ENCODE measurements at regions not wholly inside any gene's neighbourhood (a gene's known extent, or its start where the extent isn't known, plus 50 kb on each side); places are given as distances from the start of the nearest gene placed in this dataset.

DNA sequence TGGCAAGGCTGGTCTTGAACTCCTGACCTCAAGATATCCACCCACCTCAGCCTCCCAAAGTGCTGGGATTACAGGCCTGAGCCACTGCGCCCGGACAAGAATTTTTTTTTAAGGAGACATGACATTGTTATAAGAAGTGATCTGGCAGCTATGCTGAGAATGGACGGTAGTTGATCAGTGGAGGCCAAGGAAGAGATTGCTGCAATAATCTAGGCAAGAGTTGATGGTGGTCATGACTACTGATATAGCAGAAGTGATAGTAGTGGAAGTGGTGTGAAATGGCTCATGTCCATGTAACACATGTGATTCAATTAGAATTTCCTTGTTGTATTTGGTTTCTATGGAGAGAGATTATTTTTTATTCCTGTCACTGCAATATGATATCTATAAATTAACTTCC is 125.3 kb upstream of the CCN2 start:
- H3K27me3 ChIP-seq, result no peaks in the 10 kb centered on the region
- no peaks in the 10 kb centered on the region for H3K4me1 ChIP-seq
- TF ChIP-seq CTCF (IDR thresholded peaks at IDR 0.05) (no peak), POLR2AphosphoS5 (IDR thresholded peaks at IDR 0.05) (no peak), POLR2A (IDR thresholded peaks at IDR 0.05) (no peak)
- no peak for DNase-seq (ENCODE audit: low spot score in 2 of 2)
- H3K36me3 ChIP-seq, result no peaks in the 10 kb centered on the region
- intact Hi-C loops (cut with DNase I; ENCODE audit: low total_unique reads), result no loop called here
- no peak overlapping the region for H3K4me3 ChIP-seq
- H3K27ac ChIP-seq, result no peak overlapping the region
- no peaks in the 10 kb centered on the region for H3K9me3 ChIP-seq

DNA sequence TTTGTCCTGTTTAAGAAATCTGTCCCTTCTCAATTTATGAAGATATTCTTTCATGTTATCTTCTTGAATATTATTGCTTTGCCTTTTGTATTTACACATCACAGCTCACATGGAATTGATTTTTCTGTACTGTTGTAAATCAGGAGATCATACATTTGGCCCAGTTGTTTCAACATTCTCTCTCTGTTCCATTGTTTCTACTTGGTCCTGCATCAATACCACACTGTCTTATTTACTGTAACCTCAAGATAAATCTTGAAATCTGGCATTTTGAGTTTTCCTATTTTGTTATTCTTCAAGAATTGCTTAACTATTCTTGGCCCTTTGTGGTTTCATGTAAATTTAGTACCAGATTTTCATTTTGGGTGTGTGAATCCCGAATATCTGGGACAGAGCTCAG is 121.7 kb upstream of the CCN2 start:
- Histone ChIP-seq H3K4me3 (no peak overlapping the region), H3K27ac (peak overlapping the region in 1 of 2 donors; percentile 8), H3K36me3 (no peaks in the 10 kb centered on the region), H3K27me3 (no peaks in the 10 kb centered on the region), H3K9me3 (no peaks in the 10 kb centered on the region), H3K4me1 (no peaks in the 10 kb centered on the region)
- DNase-seq (ENCODE audit: low spot score in 2 of 2), result no peak
- intact Hi-C loops (cut with DNase I; ENCODE audit: low total_unique reads), result no loop called here
- no peak for TF ChIP-seq POLR2A (IDR thresholded peaks at IDR 0.05)
- no peak for TF ChIP-seq CTCF (IDR thresholded peaks at IDR 0.05)
- no peak for TF ChIP-seq POLR2AphosphoS5 (IDR thresholded peaks at IDR 0.05)

DNA sequence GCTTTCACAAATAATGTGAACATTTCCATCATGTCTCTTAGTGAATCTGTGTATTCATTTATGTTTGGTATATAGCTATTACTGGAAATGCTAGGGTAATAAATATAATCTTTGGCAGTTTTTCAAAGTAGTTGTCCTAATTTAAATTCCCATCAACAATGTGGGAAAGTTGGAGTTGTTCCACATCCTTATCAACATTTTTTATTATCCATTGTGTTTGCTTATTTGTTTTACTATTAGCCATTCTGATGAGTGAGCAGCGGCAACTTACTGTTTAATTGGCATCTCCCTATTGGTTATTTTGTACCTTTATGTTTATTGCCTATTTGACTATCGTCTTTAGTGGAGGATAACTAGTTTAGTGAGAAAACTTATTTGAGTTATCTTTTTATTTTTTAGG is 121.1 kb upstream of the CCN2 start:
- DNase-seq (ENCODE audit: low spot score in 2 of 2), result no peak
- Histone ChIP-seq H3K4me1 (no peaks in the 10 kb centered on the region), H3K27ac (no peak overlapping the region), H3K36me3 (no peaks in the 10 kb centered on the region), H3K27me3 (no peaks in the 10 kb centered on the region), H3K9me3 (no peaks in the 10 kb centered on the region), H3K4me3 (no peak overlapping the region)
- intact Hi-C loops (cut with DNase I; ENCODE audit: low total_unique reads), result no loop called here
- no peak for TF ChIP-seq POLR2A (IDR thresholded peaks at IDR 0.05)
- TF ChIP-seq CTCF (IDR thresholded peaks at IDR 0.05), result no peak
- TF ChIP-seq POLR2AphosphoS5 (IDR thresholded peaks at IDR 0.05), result no peak

DNA sequence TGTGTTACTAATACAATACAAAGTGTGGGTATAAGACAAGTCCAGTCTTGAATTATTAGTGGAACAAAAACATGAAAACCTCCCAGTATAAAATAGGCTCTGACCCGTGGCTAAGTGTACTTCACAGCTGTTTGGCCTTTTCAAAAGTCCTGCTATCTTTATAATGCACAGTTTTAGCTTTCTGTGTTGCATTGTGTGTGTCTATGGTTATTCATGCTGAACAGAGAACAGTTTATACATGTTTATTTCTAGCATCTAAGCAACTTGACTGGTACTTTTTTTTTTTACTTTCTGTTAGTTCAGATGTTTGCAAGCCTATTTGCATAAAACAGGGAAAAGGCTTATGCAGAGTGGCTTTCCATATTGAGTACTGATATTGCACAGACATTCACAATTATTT is 119.2 kb upstream of the CCN2 start:
- TF ChIP-seq POLR2AphosphoS5 (IDR thresholded peaks at IDR 0.05) (no peak), CTCF (IDR thresholded peaks at IDR 0.05) (no peak), POLR2A (IDR thresholded peaks at IDR 0.05) (no peak)
- DNase-seq (ENCODE audit: low spot score in 2 of 2), result no peak
- Histone ChIP-seq H3K36me3 (no peaks in the 10 kb centered on the region), H3K27ac (no peak overlapping the region), H3K4me1 (no peaks in the 10 kb centered on the region), H3K4me3 (no peak overlapping the region), H3K27me3 (no peaks in the 10 kb centered on the region), H3K9me3 (no peaks in the 10 kb centered on the region)
- intact Hi-C loops (cut with DNase I; ENCODE audit: low total_unique reads), result no loop called here

GRCh38 chr6:132068766-132069165 is 117.6 kb upstream of the CCN2 start:
- intact Hi-C loops (cut with DNase I; ENCODE audit: low total_unique reads), result no loop called here
- no peak for TF ChIP-seq POLR2AphosphoS5 (IDR thresholded peaks at IDR 0.05)
- TF ChIP-seq CTCF (IDR thresholded peaks at IDR 0.05), result no peak
- Histone ChIP-seq H3K4me3 (no peak overlapping the region), H3K27me3 (no peaks in the 10 kb centered on the region), H3K9me3 (no peaks in the 10 kb centered on the region), H3K4me1 (no peaks in the 10 kb centered on the region), H3K36me3 (no peaks in the 10 kb centered on the region), H3K27ac (no peak overlapping the region)
- DNase-seq (ENCODE audit: low spot score in 2 of 2), result no peak
